ENCODE measurements at regions not wholly inside any gene's neighbourhood (a gene's known extent, or its start where the extent isn't known, plus 50 kb on each side); places are given as distances from the start of the nearest gene placed in this dataset.

DNA sequence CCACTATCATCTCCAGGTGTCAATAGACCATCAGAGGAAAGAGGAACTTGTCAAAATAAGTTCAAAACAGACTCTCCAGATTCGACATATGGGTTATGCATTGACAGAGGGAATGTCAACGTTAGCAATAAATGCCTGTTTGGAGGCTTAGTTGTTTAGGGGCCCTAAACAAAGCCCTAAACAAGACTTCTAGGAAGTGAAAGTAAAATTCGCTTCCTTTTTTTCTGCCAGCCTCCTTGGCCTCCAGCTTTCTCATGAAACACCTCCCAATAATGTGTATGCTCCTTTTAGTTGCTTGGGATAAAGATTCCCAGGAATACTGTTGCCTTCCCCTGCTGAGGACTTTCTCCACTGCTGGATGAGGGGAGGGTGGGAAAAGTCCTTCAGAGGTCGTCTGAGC is 70.9 kb upstream of the ARNT2 start:
- Histone ChIP-seq H4K20me1 (ENCODE audit: control insufficient read depth, extremely low read depth, insufficient read depth, low read length) (no peaks in the 10 kb centered on the region), H3K27ac (ENCODE audit: control insufficient read depth, insufficient read depth, low read length) (no peak overlapping the region), H3K9ac (ENCODE audit: control insufficient read depth, extremely low read depth, insufficient read depth, low read length) (no peak overlapping the region), H3K9me3 (ENCODE audit: control insufficient read depth, low read depth, low read length) (no peaks in the 10 kb centered on the region), H2AFZ (ENCODE audit: control insufficient read depth, low read length) (no peak overlapping the region), H3K36me3 (ENCODE audit: control insufficient read depth in 2 of 2, extremely low read depth in 1 of 2, insufficient read depth in 2 of 2, low read length in 2 of 2) (no peaks in the 10 kb centered on the region), H3K4me1 (ENCODE audit: control insufficient read depth, extremely low read depth, insufficient read depth, low read length) (no peaks in the 10 kb centered on the region), H3K4me2 (ENCODE audit: control insufficient read depth, extremely low read depth, insufficient read depth, low read depth, low read length) (no peak overlapping the region), H3K9me1 (ENCODE audit: control insufficient read depth, extremely low read depth, insufficient read depth, low read length) (no peaks in the 10 kb centered on the region), H3K27me3 (ENCODE audit: control insufficient read depth, extremely low read depth, insufficient read depth, low read length) (no peaks in the 10 kb centered on the region), H3K4me3 (ENCODE audit: control insufficient read depth in 2 of 3, extremely low read depth in 1 of 3, insufficient read depth in 2 of 3, low read depth in 1 of 3, low read length in 3 of 3) (no peak overlapping the region), H3K79me2 (ENCODE audit: control insufficient read depth, insufficient read depth, low read length) (no peaks in the 10 kb centered on the region)
- dilution Hi-C loops (cut with MboI; ENCODE audit: extremely low pct_ligation_motif_present, low sequenced_read_pairs) = no loop called here
- no peak for TF ChIP-seq EZH2 (IDR thresholded peaks at IDR 0.05; ENCODE audit: low read length)
- TF ChIP-seq, protein P1, sequence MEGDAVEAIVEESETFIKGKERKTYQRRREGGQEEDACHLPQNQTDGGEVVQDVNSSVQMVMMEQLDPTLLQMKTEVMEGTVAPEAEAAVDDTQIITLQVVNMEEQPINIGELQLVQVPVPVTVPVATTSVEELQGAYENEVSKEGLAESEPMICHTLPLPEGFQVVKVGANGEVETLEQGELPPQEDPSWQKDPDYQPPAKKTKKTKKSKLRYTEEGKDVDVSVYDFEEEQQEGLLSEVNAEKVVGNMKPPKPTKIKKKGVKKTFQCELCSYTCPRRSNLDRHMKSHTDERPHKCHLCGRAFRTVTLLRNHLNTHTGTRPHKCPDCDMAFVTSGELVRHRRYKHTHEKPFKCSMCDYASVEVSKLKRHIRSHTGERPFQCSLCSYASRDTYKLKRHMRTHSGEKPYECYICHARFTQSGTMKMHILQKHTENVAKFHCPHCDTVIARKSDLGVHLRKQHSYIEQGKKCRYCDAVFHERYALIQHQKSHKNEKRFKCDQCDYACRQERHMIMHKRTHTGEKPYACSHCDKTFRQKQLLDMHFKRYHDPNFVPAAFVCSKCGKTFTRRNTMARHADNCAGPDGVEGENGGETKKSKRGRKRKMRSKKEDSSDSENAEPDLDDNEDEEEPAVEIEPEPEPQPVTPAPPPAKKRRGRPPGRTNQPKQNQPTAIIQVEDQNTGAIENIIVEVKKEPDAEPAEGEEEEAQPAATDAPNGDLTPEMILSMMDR (optimal IDR thresholded peaks at IDR 0.05 in 1 of 3, IDR thresholded peaks at IDR 0.05 in 1 of 3, conservative IDR thresholded peaks at IDR 0.05 in 1 of 3; ENCODE audit: extremely low read depth in 1 of 3, insufficient read depth in 2 of 3, low read length in 3 of 3) = no peak
- FAIRE-seq = no peak
- no peak for DNase-seq (ENCODE audit: low read depth, low spot score)

DNA sequence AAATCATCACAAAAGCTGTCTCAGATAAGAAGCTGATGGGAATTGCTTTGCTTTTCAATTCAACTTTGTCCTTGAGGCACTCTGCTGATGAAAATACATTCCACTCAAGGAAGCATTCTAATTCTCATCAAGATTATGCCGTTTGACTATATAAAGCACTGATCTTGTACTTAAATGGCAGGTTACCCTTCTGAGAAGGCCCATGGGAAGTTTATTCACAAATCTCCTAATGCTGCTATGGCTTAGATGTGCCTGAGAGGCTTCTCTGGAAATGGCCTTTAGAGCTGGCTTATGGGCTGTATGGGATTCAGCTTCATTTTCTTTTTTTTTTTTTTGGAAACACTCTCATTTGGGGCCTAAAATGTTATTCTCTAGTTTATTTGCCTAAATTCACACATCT is 69.7 kb upstream of the ARNT2 start:
- Histone ChIP-seq H3K4me3 (ENCODE audit: control insufficient read depth in 2 of 3, extremely low read depth in 1 of 3, insufficient read depth in 2 of 3, low read depth in 1 of 3, low read length in 3 of 3) (no peak overlapping the region), H3K9me1 (ENCODE audit: control insufficient read depth, extremely low read depth, insufficient read depth, low read length) (no peaks in the 10 kb centered on the region), H3K9me3 (ENCODE audit: control insufficient read depth, low read depth, low read length) (no peaks in the 10 kb centered on the region), H3K36me3 (ENCODE audit: control insufficient read depth in 2 of 2, extremely low read depth in 1 of 2, insufficient read depth in 2 of 2, low read length in 2 of 2) (no peaks in the 10 kb centered on the region), H3K27ac (ENCODE audit: control insufficient read depth, insufficient read depth, low read length) (no peak overlapping the region), H4K20me1 (ENCODE audit: control insufficient read depth, extremely low read depth, insufficient read depth, low read length) (no peaks in the 10 kb centered on the region), H3K4me1 (ENCODE audit: control insufficient read depth, extremely low read depth, insufficient read depth, low read length) (no peaks in the 10 kb centered on the region), H3K27me3 (ENCODE audit: control insufficient read depth, extremely low read depth, insufficient read depth, low read length) (no peaks in the 10 kb centered on the region), H2AFZ (ENCODE audit: control insufficient read depth, low read length) (no peak overlapping the region), H3K79me2 (ENCODE audit: control insufficient read depth, insufficient read depth, low read length) (no peaks in the 10 kb centered on the region), H3K4me2 (ENCODE audit: control insufficient read depth, extremely low read depth, insufficient read depth, low read depth, low read length) (no peak overlapping the region), H3K9ac (ENCODE audit: control insufficient read depth, extremely low read depth, insufficient read depth, low read length) (no peak overlapping the region)
- DNase-seq (ENCODE audit: low read depth, low spot score) (no peak), FAIRE-seq (no peak)
- no peak for TF ChIP-seq EZH2 (IDR thresholded peaks at IDR 0.05; ENCODE audit: low read length)
- TF ChIP-seq, protein P1 (optimal IDR thresholded peaks at IDR 0.05 in 1 of 3, IDR thresholded peaks at IDR 0.05 in 1 of 3, conservative IDR thresholded peaks at IDR 0.05 in 1 of 3; ENCODE audit: extremely low read depth in 1 of 3, insufficient read depth in 2 of 3, low read length in 3 of 3) = no peak
- dilution Hi-C loops (cut with MboI; ENCODE audit: extremely low pct_ligation_motif_present, low sequenced_read_pairs) = no loop called here
